Upper lobe of right lung (tissue), 1 donor: ENCODE measurements at regions not wholly inside any gene's neighbourhood (a gene's known extent, or its start where the extent isn't known, plus 50 kb on each side); places are given as distances from the start of the nearest gene placed in this dataset.

Source experiments
- ATAC-seq: fragments of 200-7000 bp; cut with Tn5 transposase; one replicate; pipeline ENCODE4 v1.9.1; 2020; ENCODE audit warnings: mild to moderate bottlenecking, moderate library complexity
- DNase-seq: peaks from one replicate; pipeline ENCODE4 v3.0.0-alpha.2; 2020
- H3K27ac ChIP-seq: fragments of 200-600 bp; one replicate; pipeline ENCODE4 v1.8.0; 2022
- H3K27me3 ChIP-seq: fragments of 200-600 bp; one replicate; pipeline ENCODE4 v1.8.0; 2022; ENCODE audit warnings: mild to moderate bottlenecking
- H3K36me3 ChIP-seq: fragments of 200-600 bp; one replicate; pipeline ENCODE4 v1.8.0; 2022
- H3K4me1 ChIP-seq: fragments of 200-600 bp; one replicate; pipeline ENCODE4 v1.8.0; 2022
- H3K4me3 ChIP-seq: fragments of 200-600 bp; one replicate; pipeline ENCODE4 v1.8.0; 2022; ENCODE audit warnings: mild to moderate bottlenecking
- H3K9me3 ChIP-seq: fragments of 200-600 bp; one replicate; pipeline ENCODE4 v1.8.0; 2022
- CTCF ChIP-seq: fragments of 200-600 bp; IDR thresholded peaks from one replicate; pipeline ENCODE4 v1.8.0; 2022; ENCODE audit warnings: antibody characterized with exemption
- intact Hi-C: fragments of 100-400 bp; cut with DNase I; formaldehyde crosslinking; loops from one replicate; pipeline ENCODE4 v1.11.0; 2022
- donor health status: DM: no; HTN: yes; CAD: no; lungs with severe emphysema.

GRCh38 chr12:113740699-113741098 is 225.4 kb downstream of the RBM19 start:
- Histone ChIP-seq H3K27ac (no peak overlapping the region), H3K9me3 (no peaks in the 10 kb centered on the region), H3K27me3 (no peaks in the 10 kb centered on the region), H3K4me3 (no peak overlapping the region), H3K4me1 (no peaks in the 10 kb centered on the region), H3K36me3 (no peaks in the 10 kb centered on the region)
- DNase-seq (no peak), ATAC-seq (no peak)
- intact Hi-C loops: no loop called here
- no peak for TF ChIP-seq CTCF

DNA sequence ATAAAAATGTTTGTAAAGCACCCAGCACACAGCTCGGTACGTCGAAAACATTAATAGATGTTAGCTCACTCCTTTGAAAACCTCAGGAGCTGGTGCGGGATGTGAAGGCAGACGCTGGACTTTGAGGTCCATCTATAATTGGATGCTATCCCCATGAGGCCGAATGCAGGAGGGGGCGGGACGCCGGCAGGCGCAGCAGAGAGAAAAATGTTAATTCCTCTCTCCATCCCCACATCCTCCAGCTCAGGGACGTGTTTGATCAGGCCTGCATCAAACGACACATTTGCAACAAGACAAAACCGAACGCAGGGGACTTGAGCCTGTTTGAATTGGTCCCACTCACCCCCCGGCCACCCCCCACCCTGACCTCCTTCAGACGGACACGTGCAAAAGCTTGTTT is 231.0 kb downstream of the RBM19 start:
- TF ChIP-seq CTCF: no peak
- no peak for ATAC-seq
- no peak overlapping the region for H3K27ac ChIP-seq

DNA sequence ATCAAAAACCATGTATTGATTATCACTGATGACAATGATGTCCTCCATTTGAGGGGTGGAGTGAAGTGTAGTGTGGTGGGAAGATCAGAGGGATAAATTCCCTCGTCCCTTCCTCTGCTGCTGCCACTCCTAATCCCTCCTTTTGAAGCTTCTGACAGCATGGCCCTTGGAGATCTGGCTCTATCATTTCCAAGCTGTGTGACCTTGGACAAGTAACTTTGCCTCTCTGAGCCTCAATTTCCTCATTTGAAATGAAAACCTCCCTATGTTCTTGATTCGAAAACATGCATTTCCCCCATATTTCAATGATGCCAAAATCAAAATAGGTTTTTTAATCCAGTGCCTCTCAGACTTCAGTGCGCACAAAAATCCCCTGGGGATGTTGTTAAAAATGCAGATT is 231.6 kb downstream of the RBM19 start:
- ATAC-seq (no peak), DNase-seq (no peak)
- H3K9me3 ChIP-seq: no peaks in the 10 kb centered on the region
- peaks cover 7% of the 10 kb centered on the region for H3K27me3 ChIP-seq
- intact Hi-C loops: no loop called here
- no peak overlapping the region for H3K27ac ChIP-seq
- H3K4me1 ChIP-seq: no peaks in the 10 kb centered on the region
- H3K36me3 ChIP-seq: no peaks in the 10 kb centered on the region
- no peak overlapping the region for H3K4me3 ChIP-seq
- TF ChIP-seq CTCF: no peak

More for the DNA sequence above, 231.0 kb downstream of the RBM19 start:
- no peak for DNase-seq
- Histone ChIP-seq H3K9me3 (no peaks in the 10 kb centered on the region), H3K4me3 (no peak overlapping the region), H3K4me1 (no peaks in the 10 kb centered on the region), H3K27me3 (peaks cover 7% of the 10 kb centered on the region), H3K36me3 (no peaks in the 10 kb centered on the region)
- intact Hi-C loops: no loop called here

- no peak for TF ChIP-seq CTCF
- intact Hi-C loops: no loop called here
- H3K27ac ChIP-seq: no peak overlapping the region
- H3K4me3 ChIP-seq: no peak overlapping the region
- no peaks in the 10 kb centered on the region for H3K9me3 ChIP-seq
- ATAC-seq (no peak), DNase-seq (no peak)
- H3K27me3 ChIP-seq: peaks cover 7% of the 10 kb centered on the region
- no peaks in the 10 kb centered on the region for H3K4me1 ChIP-seq
- no peaks in the 10 kb centered on the region for H3K36me3 ChIP-seq
Observed at GRCh38 chr12:113732916-113733315, 233.2 kb downstream of the RBM19 start.

- no peaks in the 10 kb centered on the region for H3K9me3 ChIP-seq
- peaks cover 9% of the 10 kb centered on the region for H3K27me3 ChIP-seq
- no peak for TF ChIP-seq CTCF
- H3K36me3 ChIP-seq: no peaks in the 10 kb centered on the region
- ATAC-seq (no peak), DNase-seq (no peak)
- intact Hi-C loops: no loop called here
- H3K4me1 ChIP-seq: no peaks in the 10 kb centered on the region
- no peak overlapping the region for H3K27ac ChIP-seq
- H3K4me3 ChIP-seq: no peak overlapping the region
Observed at GRCh38 chr12:113727651-113728061, 238.5 kb downstream of the RBM19 start.

DNA sequence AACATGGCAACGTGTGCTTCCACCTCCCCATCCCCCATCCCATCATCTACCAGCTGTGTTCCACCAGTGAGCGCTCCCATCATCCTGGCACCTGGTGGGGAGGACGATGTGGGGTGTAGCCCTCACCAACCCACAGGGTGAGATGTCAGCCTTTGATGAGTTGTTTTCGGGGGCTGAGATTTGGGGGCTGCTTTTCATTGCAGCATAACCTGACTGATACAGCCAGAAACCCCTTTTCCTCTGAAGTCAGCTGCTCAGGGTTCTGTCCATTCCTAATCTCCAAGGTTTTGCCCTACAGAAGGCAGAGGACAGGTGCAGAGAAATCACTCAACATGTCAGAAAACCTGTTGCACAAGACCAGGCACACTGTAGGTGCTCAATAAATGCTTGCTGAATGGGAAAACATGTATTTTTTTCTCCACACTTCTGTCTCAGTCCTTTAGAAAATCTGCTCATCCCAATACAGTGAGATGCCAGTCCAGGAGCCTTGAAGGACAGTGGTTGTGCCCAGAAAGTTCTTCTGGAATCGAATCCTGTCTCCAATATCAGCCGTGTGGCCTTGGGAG is 239.8 kb downstream of the RBM19 start:
- TF ChIP-seq CTCF: no peak
- peaks cover 14% of the 10 kb centered on the region for H3K27me3 ChIP-seq
- no peaks in the 10 kb centered on the region for H3K36me3 ChIP-seq
- H3K4me3 ChIP-seq: no peak overlapping the region
- DNase-seq (no peak), ATAC-seq (no peak)
- H3K9me3 ChIP-seq: no peaks in the 10 kb centered on the region
- intact Hi-C loops: no loop called here
- H3K4me1 ChIP-seq: no peaks in the 10 kb centered on the region
- H3K27ac ChIP-seq: no peak overlapping the region
